ENCODE measurements at regions not wholly inside any gene's neighbourhood (a gene's known extent, or its start where the extent isn't known, plus 50 kb on each side); places are given as distances from the start of the nearest gene placed in this dataset.

GRCh38 chr11:112470355-112470754, 209.7 kb upstream of the PLET1 start:
- DNase-seq, result no peak

GRCh38 chr11:112471731-112472130, 211.1 kb upstream of the PLET1 start:
- no peak for DNase-seq

DNA sequence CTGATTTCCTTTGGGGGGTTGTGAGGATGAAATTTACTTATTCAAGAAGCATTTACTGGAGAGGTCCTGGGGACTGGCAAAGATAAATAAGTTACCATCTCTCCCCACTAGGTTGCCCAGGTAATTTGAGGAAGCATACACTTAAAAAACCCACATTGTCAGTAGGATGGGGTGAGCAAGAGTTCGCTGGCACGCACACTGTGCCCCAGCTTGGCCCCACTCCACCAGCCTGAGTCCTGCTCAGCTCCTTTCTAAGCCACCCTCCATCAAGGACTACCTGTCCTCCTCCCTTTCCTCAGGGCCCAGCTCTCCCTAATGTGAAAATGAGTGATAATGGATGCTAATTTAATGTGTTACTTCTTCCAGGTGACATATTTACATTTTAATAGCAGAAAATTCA, 216.5 kb upstream of the PLET1 start:
- no peak for DNase-seq

- DNase-seq, result no peak
Measured at GRCh38 chr11:112477581-112478317, 217.1 kb upstream of the PLET1 start.

DNA sequence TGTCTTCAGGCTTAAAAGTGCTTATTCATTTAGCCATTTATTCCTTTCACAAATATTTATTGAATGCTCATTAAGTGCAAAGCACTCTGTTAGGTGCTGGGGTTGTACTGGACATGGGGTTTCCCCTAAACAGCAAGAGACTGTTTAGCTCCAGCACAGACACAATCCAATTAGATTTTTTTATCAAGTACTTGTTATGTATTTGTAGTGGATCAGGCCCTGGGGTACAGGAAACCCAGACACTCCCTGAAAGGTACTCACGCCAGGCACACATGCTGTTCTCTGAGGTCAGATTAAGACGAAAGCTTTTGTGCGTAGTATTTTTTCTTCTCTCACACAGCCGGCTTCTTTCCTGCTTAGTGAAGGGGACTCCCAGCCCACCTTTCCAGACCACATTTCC, 218.1 kb upstream of the PLET1 start:
- no peak for DNase-seq

- no peak for DNase-seq
Measured at GRCh38 chr11:112481431-112481830, 220.8 kb upstream of the PLET1 start.

DNA sequence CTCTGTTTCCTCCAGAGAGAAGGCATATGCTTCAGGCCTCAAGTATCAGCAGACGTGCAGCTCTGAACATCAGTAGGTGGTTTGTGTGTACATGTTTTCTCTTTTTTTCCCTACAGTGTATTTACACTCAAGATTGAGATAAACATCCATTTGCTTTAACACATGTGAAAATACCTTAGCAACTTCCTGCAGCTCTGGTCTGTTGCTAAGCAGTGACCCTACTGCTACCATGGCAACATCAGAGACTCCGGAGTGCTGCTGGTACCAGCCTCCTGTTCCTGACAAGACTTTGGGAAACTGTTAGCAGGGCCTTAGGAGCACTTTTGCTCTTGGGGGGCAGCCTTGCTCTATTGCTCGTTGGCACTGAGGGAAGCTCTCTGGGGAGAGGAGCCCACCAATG, 221.2 kb upstream of the PLET1 start:
- DNase-seq, result no peak

DNA sequence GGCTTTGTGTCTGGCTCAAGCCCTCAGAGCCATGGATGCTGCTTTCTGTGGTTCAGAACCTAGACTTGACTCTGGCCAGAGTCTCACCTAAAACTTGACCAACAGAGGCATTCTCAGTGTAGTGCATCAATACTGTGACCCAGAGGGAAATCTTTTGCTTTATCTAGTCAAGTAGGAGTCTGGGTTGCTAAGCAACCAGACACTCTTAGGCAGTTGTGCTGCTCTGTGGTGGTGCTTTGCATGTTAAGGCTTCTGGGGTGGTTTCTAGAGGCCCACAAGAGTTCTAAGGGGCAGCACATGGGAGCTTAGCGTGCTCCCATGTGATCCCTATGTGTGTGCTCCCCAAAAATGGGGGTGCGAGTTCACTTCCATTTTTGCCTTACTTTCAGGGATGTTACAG, 224.6 kb upstream of the PLET1 start:
- no peak for DNase-seq

GRCh38 chr11:112497826-112498225, 237.2 kb upstream of the PLET1 start:
- DNase-seq, result no peak

- no peak for DNase-seq
Measured at GRCh38 chr11:112498701-112499100, 238.0 kb upstream of the PLET1 start.

DNA sequence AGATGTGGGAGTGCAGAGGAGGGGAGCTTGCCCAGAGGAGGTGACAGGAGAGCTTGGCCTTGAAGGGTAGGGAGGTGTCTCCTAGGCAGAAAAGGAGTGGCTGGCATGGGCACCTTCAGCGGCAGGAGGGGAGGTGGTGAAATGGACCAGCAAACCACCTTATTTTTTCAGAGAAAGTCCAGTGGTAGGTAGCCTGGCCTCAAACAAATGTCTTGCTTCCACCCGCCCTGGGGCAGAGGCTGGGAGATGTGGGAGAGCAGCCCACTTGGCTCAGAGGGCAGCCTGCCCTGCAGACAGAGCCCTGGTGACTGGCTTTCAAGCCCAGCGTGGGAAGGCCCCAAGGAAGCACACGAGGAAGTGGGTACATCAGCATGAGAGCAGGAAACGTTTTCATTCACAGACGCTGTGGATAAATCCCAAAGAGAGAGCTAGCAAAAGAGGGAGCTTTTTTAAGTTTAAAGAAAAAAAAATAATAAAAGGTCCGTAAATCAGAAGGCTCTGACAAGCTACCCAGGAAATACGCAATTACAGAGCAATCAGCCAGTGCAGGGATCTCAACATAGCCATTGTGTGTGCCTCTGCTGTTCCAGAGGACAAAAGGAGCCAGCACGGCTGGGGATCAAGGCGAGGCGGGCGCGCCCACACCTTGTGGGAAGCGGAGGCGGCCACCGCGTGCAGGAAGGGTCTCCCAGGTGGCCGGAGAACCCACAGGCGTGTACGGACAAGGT, 238.7 kb upstream of the PLET1 start:
- no peak for DNase-seq

DNA sequence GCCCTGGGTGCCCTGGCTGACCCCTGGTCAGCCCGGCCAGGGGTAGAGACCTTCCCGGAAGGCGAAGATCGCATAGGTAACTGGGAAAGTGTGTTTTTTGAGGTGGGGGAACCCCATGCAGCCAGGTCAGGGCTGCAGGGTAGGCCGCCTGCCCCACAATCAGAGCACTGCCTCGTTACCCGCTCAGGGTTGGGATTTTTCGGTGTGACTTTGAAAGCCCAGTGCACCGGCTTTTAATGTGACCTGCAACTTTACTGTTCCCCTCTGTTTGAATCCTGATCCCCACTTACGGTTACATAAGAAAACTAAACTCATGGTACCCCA, 239.2 kb upstream of the PLET1 start:
- DNase-seq, result no peak

DNA sequence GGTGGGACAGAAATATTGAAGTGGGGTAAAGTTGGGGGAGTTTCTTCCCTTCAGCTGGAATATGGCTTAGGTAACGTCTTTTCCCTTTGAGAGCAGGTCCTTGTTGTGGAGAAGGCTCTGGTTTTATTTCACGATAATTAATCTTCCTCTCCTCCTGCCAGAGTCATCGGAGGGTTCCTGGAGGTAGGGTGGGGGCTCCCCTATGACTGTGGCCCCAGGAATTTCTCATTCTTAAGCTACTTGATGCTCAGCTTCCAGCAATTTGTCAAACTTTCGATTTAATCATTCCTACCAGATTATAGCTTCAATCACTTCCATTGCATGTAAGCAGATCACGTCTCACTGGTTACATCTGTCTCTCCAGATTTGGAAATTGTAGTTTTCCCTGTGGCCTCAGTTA, 242.8 kb upstream of the PLET1 start:
- no peak for DNase-seq

- no peak for DNase-seq
Measured at GRCh38 chr11:112504056-112504455, 243.4 kb upstream of the PLET1 start.

- no peak for DNase-seq
Measured at GRCh38 chr11:112506852-112507251, 246.2 kb upstream of the PLET1 start.

GRCh38 chr11:112507281-112507680, 246.6 kb upstream of the PLET1 start:
- DNase-seq, result no peak

DNA sequence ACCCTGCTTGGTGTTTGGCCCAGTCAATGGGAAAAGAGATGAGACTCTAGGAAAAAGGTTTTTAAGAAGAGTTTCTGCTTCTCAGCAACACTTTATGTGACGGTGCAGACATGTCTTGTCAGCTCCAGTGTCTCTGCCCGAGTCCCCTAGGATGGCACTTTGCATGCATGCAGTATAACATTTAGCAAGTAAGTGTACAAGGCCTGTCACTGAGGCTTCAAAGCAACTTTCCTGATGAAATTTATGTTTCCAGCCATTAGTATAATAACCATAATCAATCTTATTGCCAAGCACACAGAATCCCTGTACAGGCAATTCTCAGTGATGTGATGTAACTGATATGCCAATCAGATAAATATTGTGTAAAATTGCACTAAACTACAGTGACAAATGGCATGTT, 248.1 kb upstream of the PLET1 start:
- no peak for DNase-seq

GRCh38 chr11:112509300-112509699, 248.6 kb upstream of the PLET1 start:
- DNase-seq, result no peak

GRCh38 chr11:112511271-112511670, 250.6 kb upstream of the PLET1 start:
- DNase-seq, result no peak

DNA sequence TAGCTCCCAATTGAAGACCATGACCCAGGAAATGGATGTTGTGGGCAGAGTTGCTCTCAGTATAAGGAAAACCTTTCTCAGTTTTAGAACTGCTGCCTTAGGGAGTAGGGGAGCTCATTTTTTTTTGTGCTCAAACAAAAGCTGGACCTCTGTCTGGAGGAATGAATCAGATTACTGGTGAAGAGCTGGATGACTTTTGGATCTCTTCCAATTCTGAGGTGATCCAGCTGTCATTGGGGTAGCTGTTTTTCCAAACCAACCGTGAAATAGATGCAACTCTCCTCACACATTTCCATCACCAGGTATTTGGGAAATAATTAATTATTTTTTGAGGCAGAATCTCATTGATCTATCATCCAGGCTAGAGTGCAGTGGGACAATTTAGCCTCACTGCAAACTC, 251.3 kb upstream of the PLET1 start:
- DNase-seq, result no peak

GRCh38 chr11:112513417-112513816, 252.8 kb upstream of the PLET1 start:
- DNase-seq, result no peak

GRCh38 chr11:112514011-112514740, 253.5 kb upstream of the PLET1 start:
- DNase-seq, result peak; percentile 11

DNA sequence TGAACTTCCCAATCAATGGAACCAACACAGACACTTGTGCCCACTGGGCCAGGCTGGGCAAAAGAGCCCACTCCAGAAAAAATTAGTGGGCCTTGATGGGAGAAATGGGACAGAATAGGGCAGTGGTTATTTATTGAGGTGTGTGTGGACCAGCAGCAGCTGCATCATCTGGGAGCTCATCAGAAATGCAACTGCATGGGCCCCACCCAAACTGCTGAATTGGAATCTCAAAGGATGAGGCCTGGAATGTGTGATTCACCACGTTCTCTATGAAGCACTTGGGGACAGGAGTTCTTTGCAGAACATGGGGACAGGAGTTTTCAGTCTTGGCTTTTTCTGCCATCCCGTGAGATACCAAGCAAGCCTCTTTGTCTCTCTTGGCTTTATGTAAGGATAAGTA, 255.6 kb upstream of the PLET1 start:
- no peak for DNase-seq

GRCh38 chr11:112516755-112517154, 256.1 kb upstream of the PLET1 start:
- no peak for DNase-seq

All from NCI-H1092 treated with DMSO at 0.1 percent for 48 hours (cell line).